Fibroblast of skin of right biceps (primary cell): ENCODE measurements at regions not wholly inside any gene's neighbourhood (a gene's known extent, or its start where the extent isn't known, plus 50 kb on each side); places are given as distances from the start of the nearest gene placed in this dataset.

Experiments used
- DNase-seq: peaks from one replicate; pipeline ENCODE4 v3.0.0-alpha.2; 2013

- DNase-seq: no peak
Measured at GRCh38 chr14:104360501-104360900, 219.1 kb upstream of the C14orf180 start.

GRCh38 chr14:104361101-104361591, 218.4 kb upstream of the C14orf180 start:
- DNase-seq: no peak

GRCh38 chr14:104361921-104362681, 217.5 kb upstream of the C14orf180 start:
- no peak for DNase-seq

GRCh38 chr14:104362761-104363605, 216.6 kb upstream of the C14orf180 start:
- no peak for DNase-seq

- no peak for DNase-seq
Measured at GRCh38 chr14:104363891-104364760, 215.4 kb upstream of the C14orf180 start.

GRCh38 chr14:104364830-104365229, 214.7 kb upstream of the C14orf180 start:
- no peak for DNase-seq

GRCh38 chr14:104366931-104367865, 212.4 kb upstream of the C14orf180 start:
- DNase-seq: no peak

GRCh38 chr14:104367866-104368750, 211.5 kb upstream of the C14orf180 start:
- no peak for DNase-seq

- no peak for DNase-seq
Measured at GRCh38 chr14:104368751-104369100, 210.8 kb upstream of the C14orf180 start.

GRCh38 chr14:104369208-104369607, 210.4 kb upstream of the C14orf180 start:
- no peak for DNase-seq

GRCh38 chr14:104370256-104370870, 209.2 kb upstream of the C14orf180 start:
- DNase-seq: no peak

- no peak for DNase-seq
Measured at GRCh38 chr14:104371031-104371430, 208.5 kb upstream of the C14orf180 start.

GRCh38 chr14:104371917-104372316, 207.6 kb upstream of the C14orf180 start:
- DNase-seq: no peak

- DNase-seq: no peak
Measured at GRCh38 chr14:104372390-104373054, 207.0 kb upstream of the C14orf180 start.

GRCh38 chr14:104373055-104373854, 206.3 kb upstream of the C14orf180 start:
- no peak for DNase-seq

GRCh38 chr14:104373855-104374717, 205.5 kb upstream of the C14orf180 start:
- DNase-seq: no peak

- DNase-seq: no peak
Measured at GRCh38 chr14:104374718-104375080, 204.9 kb upstream of the C14orf180 start.
